Naive thymus-derived CD4-positive, alpha-beta T cell (primary cell): ENCODE measurements at regions not wholly inside any gene's neighbourhood (a gene's known extent, or its start where the extent isn't known, plus 50 kb on each side); places are given as distances from the start of the nearest gene placed in this dataset.

ENCODE experiments used
- ATAC-seq: fragments of 150-1000 bp; cut with Tn5 transposase; 2 replicates; pipeline ENCODE4 v1.10.0; 2021; ENCODE audit warnings: mild to moderate bottlenecking, moderate library complexity
- CTCF ChIA-PET: fragments of 350-600 bp; sonication (Branson Sonifier 250); formaldehyde crosslinking; loops from one replicate; lab custom pipeline; 2021; ENCODE audit warnings: antibody characterized with exemption; lab: Charles Lee
- POLR2A ChIA-PET: fragments of 350-600 bp; sonication (Branson Sonifier 250); formaldehyde crosslinking; loops from one replicate; lab custom pipeline; 2021; ENCODE audit warnings: antibody characterized with exemption, inconsistent platforms; lab: Charles Lee
- DNase-seq, 9 donors: peaks; one replicate each; pipeline versions ENCODE4 v3.0.0 to v3.0.0-alpha.2; 2020 to 2022; ENCODE audit warnings: mixed read lengths in 1 of 9
- H3K27ac ChIP-seq: one replicate; pipeline ENCODE4 v1.7.0; 2013; ENCODE audit warnings: mild to moderate bottlenecking, low read depth, low read length, moderate library complexity
- H3K27me3 ChIP-seq, 2 donors: one replicate each; pipeline ENCODE4 v1.7.0; 2013; ENCODE audit warnings: low read length in 2 of 2, mild to moderate bottlenecking in 2 of 2, moderate library complexity in 2 of 2; ENCODE audit not compliant: control insufficient read depth in 2 of 2, insufficient read depth in 2 of 2
- H3K36me3 ChIP-seq, 3 experiments: 1 replicate in 2 of 3; 2 replicates in 1 of 3; pipeline ENCODE4 v1.7.0; 2013; ENCODE audit warnings: low read length in 3 of 3, mild to moderate bottlenecking in 3 of 3, moderate library complexity in 1 of 3; ENCODE audit not compliant: insufficient read depth in 3 of 3, control insufficient read depth in 2 of 3
- H3K4me1 ChIP-seq, 2 donors: one replicate each; pipeline ENCODE4 v1.7.0; 2013; ENCODE audit warnings: low read length in 2 of 2, mild to moderate bottlenecking in 2 of 2, moderate library complexity in 1 of 2; ENCODE audit not compliant: control insufficient read depth in 2 of 2, insufficient read depth in 2 of 2
- H3K4me3 ChIP-seq: 2 replicates; pipeline ENCODE4 v1.7.0; 2013; ENCODE audit warnings: mild to moderate bottlenecking, low read length
- H3K9me3 ChIP-seq, 3 experiments: 1 replicate in 2 of 3; 2 replicates in 1 of 3; pipeline ENCODE4 v1.7.0; 2013; ENCODE audit warnings: low read length in 3 of 3; ENCODE audit not compliant: control insufficient read depth in 2 of 3
- H3K27ac Mint-ChIP-seq, 9 donors: one replicate each; pipeline ENCODE4 v1.8.0; 2020 to 2022; ENCODE audit warnings: mixed read lengths in 9 of 9, mild to moderate bottlenecking in 8 of 9, moderate library complexity in 5 of 9, inconsistent platforms in 2 of 9
- H3K27me3 Mint-ChIP-seq, 5 donors: one replicate each; pipeline ENCODE4 v1.8.0; 2021 to 2022; ENCODE audit warnings: mixed read lengths in 5 of 5, mild to moderate bottlenecking in 1 of 5
- H3K36me3 Mint-ChIP-seq, 5 donors: one replicate each; pipeline ENCODE4 v1.8.0; 2020 to 2022; ENCODE audit warnings: mixed read lengths in 5 of 5, mild to moderate bottlenecking in 3 of 5, inconsistent platforms in 1 of 5
- H3K4me1 Mint-ChIP-seq, 7 donors: one replicate each; pipeline ENCODE4 v1.8.0; 2020 to 2022; ENCODE audit warnings: mixed read lengths in 7 of 7, mild to moderate bottlenecking in 3 of 7, inconsistent platforms in 1 of 7
- H3K4me3 Mint-ChIP-seq, 10 donors: one replicate each; pipeline ENCODE4 v1.8.0; 2020 to 2022; ENCODE audit warnings: mild to moderate bottlenecking in 10 of 10, mixed read lengths in 10 of 10, moderate library complexity in 6 of 10, inconsistent platforms in 2 of 10
- H3K9me3 Mint-ChIP-seq, 11 donors: one replicate each; pipeline ENCODE4 v1.8.0; 2020 to 2022; ENCODE audit warnings: mixed read lengths in 11 of 11, mild to moderate bottlenecking in 4 of 11, inconsistent platforms in 1 of 11, moderate library complexity in 1 of 11
- intact Hi-C, 2 donors: fragments of 100-400 bp; cut with micrococcal nuclease; formaldehyde crosslinking; loops; one replicate each; pipeline ENCODE4 v1.15.1; 2023

GRCh38 chr1:163745204-163745603, 423.4 kb downstream of the NUF2 start:
- no peaks in the 10 kb centered on the region for H3K4me1 Mint-ChIP-seq
- no peaks in the 10 kb centered on the region for H3K27me3 Mint-ChIP-seq
- Histone ChIP-seq H3K4me3 (no peak overlapping the region), H3K27ac (no peak overlapping the region), H3K36me3 (no peaks in the 10 kb centered on the region), H3K27me3 (no peaks in the 10 kb centered on the region), H3K4me1 (no peaks in the 10 kb centered on the region), H3K9me3 (peaks cover 0 to 15% (median 0%) of the 10 kb centered on the region in 3 experiments)
- peaks cover 0 to 6% (median 0%) of the 10 kb centered on the region in 5 donors for H3K36me3 Mint-ChIP-seq
- intact Hi-C loops = no loop called here
- ATAC-seq (no peak), DNase-seq (no peak)
- H3K27ac Mint-ChIP-seq = no peak overlapping the region
- CTCF ChIA-PET = no interaction called here
- H3K4me3 Mint-ChIP-seq = no peak overlapping the region
- POLR2A ChIA-PET = no interaction called here
- peaks cover 4 to 44% (median 23%) of the 10 kb centered on the region in 11 donors for H3K9me3 Mint-ChIP-seq

- intact Hi-C loops = no loop called here
- POLR2A ChIA-PET = no interaction called here
- CTCF ChIA-PET = no interaction called here
- Histone ChIP-seq H3K4me1 (no peaks in the 10 kb centered on the region), H3K4me3 (no peak overlapping the region), H3K9me3 (peaks cover 0 to 15% (median 0%) of the 10 kb centered on the region in 3 experiments), H3K27me3 (no peaks in the 10 kb centered on the region), H3K36me3 (no peaks in the 10 kb centered on the region), H3K27ac (no peak overlapping the region)
- H3K36me3 Mint-ChIP-seq = peaks cover 0 to 6% (median 0%) of the 10 kb centered on the region in 5 donors
- no peak for ATAC-seq
- H3K4me1 Mint-ChIP-seq = no peaks in the 10 kb centered on the region
- DNase-seq = no peak
- H3K27ac Mint-ChIP-seq = no peak overlapping the region
- peaks cover 2 to 40% (median 21%) of the 10 kb centered on the region in 11 donors for H3K9me3 Mint-ChIP-seq
- H3K4me3 Mint-ChIP-seq = no peak overlapping the region
- H3K27me3 Mint-ChIP-seq = no peaks in the 10 kb centered on the region
Measured at GRCh38 chr1:163747261-163747660, 425.5 kb downstream of the NUF2 start.

GRCh38 chr1:163747855-163748254, 426.1 kb downstream of the NUF2 start:
- DNase-seq (no peak), ATAC-seq (no peak)
- H3K27ac Mint-ChIP-seq = no peak overlapping the region
- Histone ChIP-seq H3K4me3 (no peak overlapping the region), H3K9me3 (peaks cover 0 to 15% (median 0%) of the 10 kb centered on the region in 3 experiments), H3K36me3 (no peaks in the 10 kb centered on the region), H3K27ac (no peak overlapping the region), H3K27me3 (no peaks in the 10 kb centered on the region), H3K4me1 (no peaks in the 10 kb centered on the region)
- ChIA-PET CTCF (no interaction called here), POLR2A (no interaction called here)
- H3K36me3 Mint-ChIP-seq = peaks cover 0 to 6% (median 0%) of the 10 kb centered on the region in 5 donors
- H3K9me3 Mint-ChIP-seq = peaks cover under 1 to 34% (median 16%) of the 10 kb centered on the region in 11 donors
- no peak overlapping the region for H3K4me3 Mint-ChIP-seq
- H3K4me1 Mint-ChIP-seq = no peaks in the 10 kb centered on the region
- H3K27me3 Mint-ChIP-seq = no peaks in the 10 kb centered on the region
- intact Hi-C loops = no loop called here

GRCh38 chr1:163758977-163759670, 437.4 kb downstream of the NUF2 start:
- Mint-ChIP-seq H3K4me3 (no peak overlapping the region), H3K27ac (no peak overlapping the region), H3K4me1 (no peaks in the 10 kb centered on the region), H3K27me3 (no peaks in the 10 kb centered on the region), H3K36me3 (peaks cover 0 to 6% (median 0%) of the 10 kb centered on the region in 5 donors), H3K9me3 (peaks cover 7 to 31% (median 24%) of the 10 kb centered on the region in 11 donors)
- intact Hi-C loops = no loop called here
- Histone ChIP-seq H3K27me3 (no peaks in the 10 kb centered on the region), H3K27ac (no peak overlapping the region), H3K36me3 (no peaks in the 10 kb centered on the region), H3K4me3 (no peak overlapping the region), H3K4me1 (no peaks in the 10 kb centered on the region), H3K9me3 (no peaks in the 10 kb centered on the region)
- CTCF ChIA-PET = no interaction called here
- no peak for ATAC-seq
- DNase-seq = no peak
- POLR2A ChIA-PET = no interaction called here

GRCh38 chr1:163761898-163762297, 440.1 kb downstream of the NUF2 start:
- Histone ChIP-seq H3K27me3 (no peaks in the 10 kb centered on the region), H3K9me3 (no peaks in the 10 kb centered on the region), H3K36me3 (no peaks in the 10 kb centered on the region), H3K4me1 (no peaks in the 10 kb centered on the region), H3K4me3 (no peak overlapping the region), H3K27ac (no peak overlapping the region)
- DNase-seq (no peak), ATAC-seq (no peak)
- Mint-ChIP-seq H3K27me3 (no peaks in the 10 kb centered on the region), H3K4me3 (no peak overlapping the region), H3K27ac (no peak overlapping the region), H3K9me3 (peaks cover 2 to 36% (median 22%) of the 10 kb centered on the region in 11 donors), H3K36me3 (peaks cover 0 to 6% (median 0%) of the 10 kb centered on the region in 5 donors), H3K4me1 (no peaks in the 10 kb centered on the region)
- intact Hi-C loops = no loop called here
- ChIA-PET POLR2A (no interaction called here), CTCF (no interaction called here)

- no peak for DNase-seq
- H3K4me3 Mint-ChIP-seq = no peak overlapping the region
- H3K27me3 ChIP-seq = no peaks in the 10 kb centered on the region
- no peaks in the 10 kb centered on the region for H3K4me1 ChIP-seq
- CTCF ChIA-PET = no interaction called here
- H3K4me3 ChIP-seq = no peak overlapping the region
- no peak overlapping the region for H3K27ac Mint-ChIP-seq
- intact Hi-C loops = no loop called here
- peaks cover 0 to under 1% (median 0%) of the 10 kb centered on the region in 5 donors for H3K36me3 Mint-ChIP-seq
- H3K27ac ChIP-seq = no peak overlapping the region
- no peaks in the 10 kb centered on the region for H3K4me1 Mint-ChIP-seq
- peaks cover 0 to 14% (median 4%) of the 10 kb centered on the region in 11 donors for H3K9me3 Mint-ChIP-seq
- no peak for ATAC-seq
- H3K36me3 ChIP-seq = no peaks in the 10 kb centered on the region
- no peaks in the 10 kb centered on the region for H3K27me3 Mint-ChIP-seq
- POLR2A ChIA-PET = no interaction called here
- no peaks in the 10 kb centered on the region for H3K9me3 ChIP-seq
Measured at GRCh38 chr1:163766257-163766918, 444.6 kb downstream of the NUF2 start.
